ENCODE measurements at regions not wholly inside any gene's neighbourhood (a gene's known extent, or its start where the extent isn't known, plus 50 kb on each side); places are given as distances from the start of the nearest gene placed in this dataset.

DNA sequence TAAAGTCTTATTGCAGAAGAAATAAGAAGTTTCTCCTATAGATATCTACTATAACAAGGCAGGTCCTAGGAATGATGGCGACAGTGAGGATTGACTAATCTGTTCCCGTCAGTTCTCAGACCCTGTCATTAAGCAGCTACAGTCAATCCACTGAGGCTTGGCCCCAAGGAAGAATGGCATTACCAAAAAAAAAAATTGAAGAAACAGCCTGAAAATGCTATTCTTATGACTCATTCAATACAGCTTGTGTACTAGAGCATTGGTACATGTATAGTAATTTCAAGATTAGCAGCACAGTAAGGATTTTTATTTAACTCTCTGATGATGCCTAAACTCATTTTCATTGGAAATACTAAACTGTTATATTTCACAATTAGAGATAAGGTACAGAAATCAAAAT, 1096.1 kb upstream of the NXPH2 start:
- Histone ChIP-seq H3K36me3 (ENCODE audit: insufficient read depth, low read length) (no peaks in the 10 kb centered on the region), H3K9ac (ENCODE audit: low read depth, low read length, poor library complexity, severe bottlenecking) (no peak overlapping the region), H3K4me1 (ENCODE audit: insufficient read depth, low read length, poor library complexity, severe bottlenecking) (no peaks in the 10 kb centered on the region), H3F3A (ENCODE audit: low read depth) (no peaks in the 10 kb centered on the region), H3K9me2 (replicated peaks; ENCODE audit: low read depth, low read length) (no peaks in the 10 kb centered on the region), H3K79me2 (ENCODE audit: insufficient read depth, low read length) (no peaks in the 10 kb centered on the region), H3K4me3 (ENCODE audit: low read length, poor library complexity, severe bottlenecking) (no peak overlapping the region), H3K27me3 (ENCODE audit: insufficient read depth, low read length, poor library complexity, severe bottlenecking) (no peaks in the 10 kb centered on the region), H2AFZ (ENCODE audit: low read length) (no peak overlapping the region), H4K20me1 (ENCODE audit: insufficient read depth, low read length, poor library complexity, severe bottlenecking) (no peaks in the 10 kb centered on the region), H3K4me2 (ENCODE audit: low read depth, low read length, poor library complexity, severe bottlenecking) (no peak overlapping the region), H3K9me3 (ENCODE audit: insufficient read depth, low read depth, low read length) (no peaks in the 10 kb centered on the region)
- TF ChIP-seq, protein P1, sequence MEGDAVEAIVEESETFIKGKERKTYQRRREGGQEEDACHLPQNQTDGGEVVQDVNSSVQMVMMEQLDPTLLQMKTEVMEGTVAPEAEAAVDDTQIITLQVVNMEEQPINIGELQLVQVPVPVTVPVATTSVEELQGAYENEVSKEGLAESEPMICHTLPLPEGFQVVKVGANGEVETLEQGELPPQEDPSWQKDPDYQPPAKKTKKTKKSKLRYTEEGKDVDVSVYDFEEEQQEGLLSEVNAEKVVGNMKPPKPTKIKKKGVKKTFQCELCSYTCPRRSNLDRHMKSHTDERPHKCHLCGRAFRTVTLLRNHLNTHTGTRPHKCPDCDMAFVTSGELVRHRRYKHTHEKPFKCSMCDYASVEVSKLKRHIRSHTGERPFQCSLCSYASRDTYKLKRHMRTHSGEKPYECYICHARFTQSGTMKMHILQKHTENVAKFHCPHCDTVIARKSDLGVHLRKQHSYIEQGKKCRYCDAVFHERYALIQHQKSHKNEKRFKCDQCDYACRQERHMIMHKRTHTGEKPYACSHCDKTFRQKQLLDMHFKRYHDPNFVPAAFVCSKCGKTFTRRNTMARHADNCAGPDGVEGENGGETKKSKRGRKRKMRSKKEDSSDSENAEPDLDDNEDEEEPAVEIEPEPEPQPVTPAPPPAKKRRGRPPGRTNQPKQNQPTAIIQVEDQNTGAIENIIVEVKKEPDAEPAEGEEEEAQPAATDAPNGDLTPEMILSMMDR (conservative IDR thresholded peaks at IDR 0.05; ENCODE audit: low read length) = no peak
- TF ChIP-seq EZH2phosphoT487 (IDR thresholded peaks at IDR 0.05; ENCODE audit: borderline replicate concordance) = no peak

DNA sequence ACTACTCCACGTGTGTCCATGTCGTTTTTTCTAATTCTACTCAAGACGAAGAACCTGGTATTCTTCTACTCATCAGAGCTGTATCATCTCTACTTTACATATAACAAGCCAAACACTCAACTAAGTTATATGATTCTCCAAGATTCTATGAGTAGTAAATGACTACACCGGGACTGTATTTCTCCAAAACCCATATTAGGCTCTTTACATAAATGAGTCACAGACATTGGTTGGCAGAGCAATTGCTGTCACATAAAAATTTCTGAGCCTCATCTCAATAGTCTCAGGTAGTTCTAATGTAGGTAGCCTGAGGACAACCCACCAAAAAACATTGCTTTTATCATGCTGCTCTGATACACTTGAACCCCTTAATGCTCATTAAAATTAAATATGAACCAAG, 1092.3 kb upstream of the NXPH2 start:
- Histone ChIP-seq H3K9me3 (ENCODE audit: insufficient read depth, low read depth, low read length) (no peaks in the 10 kb centered on the region), H4K20me1 (ENCODE audit: insufficient read depth, low read length, poor library complexity, severe bottlenecking) (no peaks in the 10 kb centered on the region), H3K4me2 (ENCODE audit: low read depth, low read length, poor library complexity, severe bottlenecking) (no peak overlapping the region), H3K9ac (ENCODE audit: low read depth, low read length, poor library complexity, severe bottlenecking) (no peak overlapping the region), H3K4me1 (ENCODE audit: insufficient read depth, low read length, poor library complexity, severe bottlenecking) (no peaks in the 10 kb centered on the region), H3F3A (ENCODE audit: low read depth) (no peaks in the 10 kb centered on the region), H3K4me3 (ENCODE audit: low read length, poor library complexity, severe bottlenecking) (no peak overlapping the region), H3K9me2 (replicated peaks; ENCODE audit: low read depth, low read length) (no peaks in the 10 kb centered on the region), H2AFZ (ENCODE audit: low read length) (no peak overlapping the region), H3K79me2 (ENCODE audit: insufficient read depth, low read length) (no peaks in the 10 kb centered on the region), H3K36me3 (ENCODE audit: insufficient read depth, low read length) (no peaks in the 10 kb centered on the region), H3K27me3 (ENCODE audit: insufficient read depth, low read length, poor library complexity, severe bottlenecking) (no peaks in the 10 kb centered on the region)
- TF ChIP-seq EZH2phosphoT487 (IDR thresholded peaks at IDR 0.05; ENCODE audit: borderline replicate concordance) = no peak
- TF ChIP-seq, protein P1 (conservative IDR thresholded peaks at IDR 0.05; ENCODE audit: low read length) = no peak

DNA sequence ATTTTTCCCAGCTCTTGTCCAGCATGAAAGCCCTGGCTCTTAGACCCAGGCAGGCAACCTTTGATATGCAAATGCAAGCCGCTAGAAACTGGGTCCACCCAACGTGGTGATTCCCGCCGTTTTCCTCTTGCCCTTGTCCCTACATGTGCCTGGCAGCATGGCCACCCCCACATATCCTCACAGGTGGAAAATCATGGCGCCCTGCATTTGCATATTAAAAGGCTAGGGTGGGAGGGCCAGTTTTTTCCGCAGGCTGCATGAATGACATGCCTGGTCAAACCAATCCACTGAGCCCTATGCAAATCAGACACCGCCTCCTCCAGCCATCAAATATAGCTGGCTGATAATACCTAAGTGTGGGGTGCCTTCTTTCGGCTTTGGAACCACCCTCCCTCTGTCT, 1091.8 kb upstream of the NXPH2 start:
- TF ChIP-seq EZH2phosphoT487 (IDR thresholded peaks at IDR 0.05; ENCODE audit: borderline replicate concordance) = no peak
- TF ChIP-seq, protein P1 (conservative IDR thresholded peaks at IDR 0.05; ENCODE audit: low read length) = no peak
- no peak overlapping the region for H3K9ac ChIP-seq (ENCODE audit: low read depth, low read length, poor library complexity, severe bottlenecking)
- no peaks in the 10 kb centered on the region for H4K20me1 ChIP-seq (ENCODE audit: insufficient read depth, low read length, poor library complexity, severe bottlenecking)
- H3K9me3 ChIP-seq (ENCODE audit: insufficient read depth, low read depth, low read length) = no peaks in the 10 kb centered on the region
- no peaks in the 10 kb centered on the region for H3K4me1 ChIP-seq (ENCODE audit: insufficient read depth, low read length, poor library complexity, severe bottlenecking)
- no peaks in the 10 kb centered on the region for H3K27me3 ChIP-seq (ENCODE audit: insufficient read depth, low read length, poor library complexity, severe bottlenecking)
- no peaks in the 10 kb centered on the region for H3F3A ChIP-seq (ENCODE audit: low read depth)
- H3K9me2 ChIP-seq (replicated peaks; ENCODE audit: low read depth, low read length) = no peaks in the 10 kb centered on the region
- no peak overlapping the region for H3K4me3 ChIP-seq (ENCODE audit: low read length, poor library complexity, severe bottlenecking)
- no peak overlapping the region for H2AFZ ChIP-seq (ENCODE audit: low read length)
- no peaks in the 10 kb centered on the region for H3K36me3 ChIP-seq (ENCODE audit: insufficient read depth, low read length)
- H3K79me2 ChIP-seq (ENCODE audit: insufficient read depth, low read length) = no peaks in the 10 kb centered on the region
- no peak overlapping the region for H3K4me2 ChIP-seq (ENCODE audit: low read depth, low read length, poor library complexity, severe bottlenecking)
